Neural progenitor cell (in vitro differentiated cells): ENCODE measurements at regions not wholly inside any gene's neighbourhood (a gene's known extent, or its start where the extent isn't known, plus 50 kb on each side); places are given as distances from the start of the nearest gene placed in this dataset.
"Not testable (repeated sequence)": the region's sequence is repeated elsewhere in the genome, so short reads cannot be mapped to it uniquely, and the experiment has no call there.

Source experiments
- DNase-seq: peaks from one replicate; pipeline ENCODE4 v3.0.0-alpha.2; 2016; ENCODE audit warnings: low spot score
- H2AFZ ChIP-seq: fragments of 200-600 bp; sonication (generic); replicated peaks from 2 replicates; pipeline ENCODE4 v1.6.1; 2016; ENCODE audit warnings: antibody characterized with exemption
- H3F3A ChIP-seq: fragments of 200-600 bp; sonication (generic); 2 replicates; pipeline ENCODE4 v1.6.1; 2016; ENCODE audit warnings: antibody characterized with exemption, low read depth
- H3K27ac ChIP-seq: fragments of 200-600 bp; sonication (generic); 2 replicates; pipeline ENCODE4 v1.5.1; 2016; ENCODE audit warnings: mild to moderate bottlenecking
- H3K27me3 ChIP-seq: fragments of 200-600 bp; sonication (generic); 2 replicates; pipeline ENCODE4 v1.6.1; 2016; ENCODE audit warnings: mild to moderate bottlenecking, moderate library complexity
- H3K36me3 ChIP-seq: fragments of 200-600 bp; sonication (generic); 2 replicates; pipeline ENCODE4 v1.5.1; 2016
- H3K4me1 ChIP-seq: fragments of 200-600 bp; sonication (generic); 2 replicates; pipeline ENCODE4 v1.6.1; 2016; ENCODE audit warnings: mixed run types
- H3K4me2 ChIP-seq: fragments of 200-600 bp; sonication (generic); 2 replicates; pipeline ENCODE4 v1.6.1; 2016
- H3K4me3 ChIP-seq: fragments of 200-600 bp; sonication (generic); 2 replicates; pipeline ENCODE4 v1.5.1; 2016
- H3K79me2 ChIP-seq: fragments of 200-600 bp; sonication (generic); 2 replicates; pipeline ENCODE4 v1.6.1; 2016; ENCODE audit warnings: low read depth
- H3K9ac ChIP-seq: fragments of 200-600 bp; sonication (generic); 2 replicates; pipeline ENCODE4 v1.6.1; 2016
- H3K9me3 ChIP-seq: fragments of 200-600 bp; sonication (generic); 2 replicates; pipeline ENCODE4 v1.5.1; 2016; ENCODE audit warnings: low read depth
- H4K20me1 ChIP-seq: fragments of 200-600 bp; sonication (generic); 2 replicates; pipeline ENCODE4 v1.6.1; 2016; ENCODE audit warnings: low read depth
- H3K27ac Mint-ChIP-seq: 3 replicates; pipeline ENCODE4 v1.8.0; 2021; ENCODE audit warnings: mixed read lengths
- H3K27me3 Mint-ChIP-seq: 2 replicates; pipeline ENCODE4 v1.8.0; 2022; ENCODE audit warnings: low read depth, mild to moderate bottlenecking, inconsistent platforms, moderate library complexity, mixed read lengths; ENCODE audit not compliant: insufficient read depth
- H3K36me3 Mint-ChIP-seq: 3 replicates; pipeline ENCODE4 v1.8.0; 2021; ENCODE audit warnings: mixed read lengths
- H3K4me1 Mint-ChIP-seq: 3 replicates; pipeline ENCODE4 v1.8.0; 2021; ENCODE audit warnings: mixed read lengths
- H3K4me3 Mint-ChIP-seq: 3 replicates; pipeline ENCODE4 v1.8.0; 2021; ENCODE audit warnings: mild to moderate bottlenecking, moderate library complexity, mixed read lengths
- H3K9me3 Mint-ChIP-seq: 3 replicates; pipeline ENCODE4 v1.8.0; 2020; ENCODE audit warnings: mixed read lengths
- EZH2 ChIP-seq: fragments of 200-600 bp; sonication (generic); IDR thresholded peaks from 2 replicates; pipeline ENCODE4 v1.6.1; 2017; ENCODE audit warnings: antibody characterized with exemption, mild to moderate bottlenecking, moderate library complexity
- EZH2phosphoT487 ChIP-seq: fragments of 200-600 bp; sonication (generic); IDR thresholded peaks from 2 replicates; pipeline ENCODE4 v1.6.1; 2017; ENCODE audit warnings: antibody characterized with exemption
- TF ChIP-seq, protein P1 (sequence below): fragments of 200-600 bp; sonication (generic); IDR thresholded peaks from 2 replicates; pipeline ENCODE4 v1.5.1; 2017; ENCODE audit warnings: antibody characterized with exemption, mild to moderate bottlenecking

- H3K27ac ChIP-seq: no peak overlapping the region
- H3K36me3 Mint-ChIP-seq: no peaks in the 10 kb centered on the region
- TF ChIP-seq EZH2 (no peak), EZH2phosphoT487 (no peak)
- TF ChIP-seq, protein P1, sequence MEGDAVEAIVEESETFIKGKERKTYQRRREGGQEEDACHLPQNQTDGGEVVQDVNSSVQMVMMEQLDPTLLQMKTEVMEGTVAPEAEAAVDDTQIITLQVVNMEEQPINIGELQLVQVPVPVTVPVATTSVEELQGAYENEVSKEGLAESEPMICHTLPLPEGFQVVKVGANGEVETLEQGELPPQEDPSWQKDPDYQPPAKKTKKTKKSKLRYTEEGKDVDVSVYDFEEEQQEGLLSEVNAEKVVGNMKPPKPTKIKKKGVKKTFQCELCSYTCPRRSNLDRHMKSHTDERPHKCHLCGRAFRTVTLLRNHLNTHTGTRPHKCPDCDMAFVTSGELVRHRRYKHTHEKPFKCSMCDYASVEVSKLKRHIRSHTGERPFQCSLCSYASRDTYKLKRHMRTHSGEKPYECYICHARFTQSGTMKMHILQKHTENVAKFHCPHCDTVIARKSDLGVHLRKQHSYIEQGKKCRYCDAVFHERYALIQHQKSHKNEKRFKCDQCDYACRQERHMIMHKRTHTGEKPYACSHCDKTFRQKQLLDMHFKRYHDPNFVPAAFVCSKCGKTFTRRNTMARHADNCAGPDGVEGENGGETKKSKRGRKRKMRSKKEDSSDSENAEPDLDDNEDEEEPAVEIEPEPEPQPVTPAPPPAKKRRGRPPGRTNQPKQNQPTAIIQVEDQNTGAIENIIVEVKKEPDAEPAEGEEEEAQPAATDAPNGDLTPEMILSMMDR: no peak
- no peak overlapping the region for H2AFZ ChIP-seq
- no peaks in the 10 kb centered on the region for H3K9me3 ChIP-seq
- H3F3A ChIP-seq: no peaks in the 10 kb centered on the region
- H3K4me2 ChIP-seq: no peak overlapping the region
- H3K27me3 ChIP-seq: no peaks in the 10 kb centered on the region
- H3K9ac ChIP-seq: no peak overlapping the region
- no peak overlapping the region for H3K4me3 ChIP-seq
- H3K36me3 ChIP-seq: no peaks in the 10 kb centered on the region
- no peak for DNase-seq
- no peaks in the 10 kb centered on the region for H3K79me2 ChIP-seq
- H3K4me1 ChIP-seq: no peaks in the 10 kb centered on the region
- H4K20me1 ChIP-seq: no peaks in the 10 kb centered on the region
- no peak overlapping the region for H3K27ac Mint-ChIP-seq
- no peak overlapping the region for H3K4me3 Mint-ChIP-seq
- H3K27me3 Mint-ChIP-seq: peaks cover 24% of the 10 kb centered on the region
- peaks cover 19% of the 10 kb centered on the region for H3K9me3 Mint-ChIP-seq
- H3K4me1 Mint-ChIP-seq: peaks cover 16% of the 10 kb centered on the region
These were observed 144.5 kb upstream of the KRAS start for GRCh38 chr12:25395227-25395626.

DNA sequence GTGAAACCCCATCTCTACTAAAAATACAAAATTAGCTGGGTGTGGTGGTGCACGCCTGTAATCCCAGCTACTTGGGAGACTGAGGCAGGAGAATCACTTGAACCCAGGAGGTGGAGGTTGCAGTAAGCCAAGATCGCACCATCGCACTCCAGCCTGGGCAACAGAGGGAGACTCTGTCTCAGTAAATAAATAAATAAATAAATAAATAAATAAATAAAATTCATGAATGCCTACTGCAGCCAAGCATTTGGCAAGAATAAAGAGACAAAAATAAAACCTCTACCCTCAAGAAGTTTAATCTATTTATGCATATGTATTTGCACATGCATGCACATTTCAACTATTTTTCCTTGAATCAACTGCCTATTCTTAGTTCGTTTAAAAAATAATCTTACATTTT lies 144.0 kb upstream of the KRAS start:
- not testable (repeated sequence) for H3F3A ChIP-seq, H4K20me1 ChIP-seq, H3K27ac Mint-ChIP-seq, H3K36me3 ChIP-seq, H3K4me3 Mint-ChIP-seq, H3K79me2 ChIP-seq, H3K27ac ChIP-seq, H3K36me3 Mint-ChIP-seq, H3K4me3 ChIP-seq, H3K4me1 ChIP-seq, H2AFZ ChIP-seq, H3K27me3 ChIP-seq, DNase-seq, H3K9ac ChIP-seq, H3K4me2 ChIP-seq, H3K9me3 ChIP-seq
- peaks cover 15% of the 10 kb centered on the region for H3K9me3 Mint-ChIP-seq
- H3K27me3 Mint-ChIP-seq: peaks cover 20% of the 10 kb centered on the region
- peaks cover 16% of the 10 kb centered on the region for H3K4me1 Mint-ChIP-seq

- H3K36me3 Mint-ChIP-seq: no peaks in the 10 kb centered on the region
- H3K27me3 Mint-ChIP-seq: peaks cover 18% of the 10 kb centered on the region
- H3K79me2 ChIP-seq: no peaks in the 10 kb centered on the region
- no peak overlapping the region for H3K4me3 Mint-ChIP-seq
- H3K9ac ChIP-seq: no peak overlapping the region
- DNase-seq: no peak
- H3K4me1 ChIP-seq: no peaks in the 10 kb centered on the region
- H3K9me3 Mint-ChIP-seq: peaks cover 10% of the 10 kb centered on the region
- no peak overlapping the region for H3K27ac Mint-ChIP-seq
- H3K27me3 ChIP-seq: no peaks in the 10 kb centered on the region
- no peak overlapping the region for H3K27ac ChIP-seq
- no peak overlapping the region for H2AFZ ChIP-seq
- H3F3A ChIP-seq: no peaks in the 10 kb centered on the region
- H3K9me3 ChIP-seq: no peaks in the 10 kb centered on the region
- H3K4me3 ChIP-seq: no peak overlapping the region
- H3K4me1 Mint-ChIP-seq: peaks cover 16% of the 10 kb centered on the region
- H4K20me1 ChIP-seq: no peaks in the 10 kb centered on the region
- H3K4me2 ChIP-seq: no peak overlapping the region
- TF ChIP-seq EZH2: no peak
- TF ChIP-seq EZH2phosphoT487: no peak
- TF ChIP-seq, protein P1: no peak
- H3K36me3 ChIP-seq: no peaks in the 10 kb centered on the region
These were observed 143.3 kb upstream of the KRAS start for GRCh38 chr12:25394025-25394424.

DNA sequence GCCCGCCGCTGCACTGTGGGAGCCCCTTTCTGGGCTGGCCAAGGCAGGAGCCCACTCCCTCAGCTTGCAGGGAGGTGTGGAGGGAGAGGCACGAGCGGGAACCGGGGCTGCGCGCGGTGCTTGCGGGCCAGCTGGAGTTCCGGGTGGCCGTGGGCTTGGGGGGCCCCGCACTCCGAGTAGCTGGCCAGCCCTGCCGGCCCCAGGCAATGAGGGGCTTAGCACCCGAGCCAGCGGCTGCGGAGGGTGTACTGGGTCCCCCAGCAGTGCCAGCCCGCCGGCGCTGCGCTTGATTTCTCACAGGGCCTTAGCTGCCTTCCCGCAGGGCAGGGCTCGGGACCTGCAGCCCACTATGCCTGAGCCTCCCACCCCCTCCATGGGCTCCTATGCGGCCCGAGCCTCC lies 140.6 kb upstream of the KRAS start:
- not testable (repeated sequence) for H4K20me1 ChIP-seq, H3K4me1 ChIP-seq, H3K27ac Mint-ChIP-seq, H3K36me3 ChIP-seq, H3K9ac ChIP-seq, H3K9me3 Mint-ChIP-seq, H2AFZ ChIP-seq, H3K4me3 Mint-ChIP-seq, H3K4me2 ChIP-seq, H3K36me3 Mint-ChIP-seq, H3K4me3 ChIP-seq, DNase-seq, H3K79me2 ChIP-seq, H3K27ac ChIP-seq, H3F3A ChIP-seq, H3K9me3 ChIP-seq
- Mint-ChIP-seq H3K27me3 (peaks cover 17% of the 10 kb centered on the region), H3K4me1 (peaks cover 14% of the 10 kb centered on the region)
- peaks cover 11% of the 10 kb centered on the region for H3K27me3 ChIP-seq
